ENCODE measurements at regions not wholly inside any gene's neighbourhood (a gene's known extent, or its start where the extent isn't known, plus 50 kb on each side); places are given as distances from the start of the nearest gene placed in this dataset.

DNA sequence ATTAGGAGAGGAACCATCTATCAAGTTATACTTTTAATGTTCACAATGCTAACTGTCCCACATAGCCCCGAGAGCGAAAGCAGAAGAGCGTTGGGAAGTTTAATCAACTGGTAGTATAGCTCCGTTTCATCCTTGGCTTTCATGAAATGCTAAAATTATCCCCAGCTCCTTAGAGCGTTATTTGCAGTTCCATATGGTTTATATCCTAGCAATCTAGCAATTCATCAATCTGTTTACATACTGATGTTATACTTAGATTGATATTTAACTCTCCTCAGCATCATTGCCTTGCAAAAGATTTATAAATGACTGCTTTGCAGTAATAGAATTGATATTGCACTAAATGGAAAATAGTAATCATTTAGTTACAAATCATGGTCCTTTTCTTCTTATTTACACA is 419.8 kb downstream of the COG6 start:
- DNase-seq (ENCODE audit: low read depth in 2 of 2) = no peak

DNA sequence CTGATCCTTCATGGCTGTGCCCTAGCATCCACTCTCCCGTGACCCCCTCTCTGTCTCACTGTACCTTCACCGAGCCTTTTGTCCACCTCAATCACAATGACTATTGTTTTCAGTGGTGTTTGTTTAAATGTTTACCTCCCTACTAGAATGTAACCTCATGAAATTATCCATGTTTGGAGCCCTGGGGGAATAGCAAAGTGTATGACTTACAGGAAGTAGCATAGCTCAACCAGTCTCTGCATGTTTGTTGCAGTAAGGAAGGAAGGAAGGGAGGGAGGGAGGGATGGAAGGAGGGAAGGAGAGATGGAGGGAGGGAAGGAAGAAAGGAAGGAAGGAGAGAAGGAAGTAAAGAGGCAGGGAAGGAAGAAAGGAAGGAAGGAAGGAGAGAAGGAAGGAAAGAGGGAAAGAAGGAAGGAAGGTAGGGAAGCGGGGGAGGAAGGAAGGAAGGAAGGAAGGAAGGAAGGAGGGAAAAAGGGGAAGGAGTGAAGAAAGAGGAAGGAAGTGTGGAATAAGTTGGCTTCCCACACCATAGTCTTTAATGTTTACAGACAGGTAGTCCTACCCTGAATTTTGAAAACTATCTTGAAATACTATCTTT is 421.4 kb downstream of the COG6 start:
- no peak for DNase-seq (ENCODE audit: low read depth in 2 of 2)

DNA sequence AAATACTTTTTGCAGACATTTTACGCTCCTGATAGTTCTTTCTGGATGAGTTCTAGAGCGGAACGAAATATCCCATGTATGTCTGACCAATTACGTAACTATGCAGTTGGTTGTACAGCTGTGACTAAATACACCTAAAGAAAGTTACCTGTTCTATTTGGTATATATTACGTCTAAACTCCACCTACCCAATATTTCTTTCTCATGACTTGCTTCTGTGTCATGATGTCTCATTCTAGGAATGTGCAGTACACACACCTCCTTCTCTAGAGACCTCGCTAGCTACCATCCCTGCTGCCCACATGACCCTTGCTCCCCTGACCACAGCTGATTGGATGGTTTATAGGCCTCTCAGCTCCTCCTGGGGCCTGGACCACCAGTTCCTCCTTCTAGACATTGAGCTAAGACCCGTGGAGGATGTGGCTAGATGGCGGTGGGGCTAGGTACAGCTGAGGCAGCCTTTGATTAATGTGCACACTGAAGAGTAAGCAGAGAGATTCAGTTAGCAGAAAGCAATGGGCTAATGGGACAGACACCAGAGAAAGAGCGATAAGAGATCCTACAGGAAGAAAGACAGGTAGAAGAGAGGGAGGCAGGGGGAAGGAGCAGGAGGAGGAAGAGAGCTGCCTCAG is 422.1 kb downstream of the COG6 start:
- DNase-seq (ENCODE audit: low read depth in 2 of 2) = no peak

DNA sequence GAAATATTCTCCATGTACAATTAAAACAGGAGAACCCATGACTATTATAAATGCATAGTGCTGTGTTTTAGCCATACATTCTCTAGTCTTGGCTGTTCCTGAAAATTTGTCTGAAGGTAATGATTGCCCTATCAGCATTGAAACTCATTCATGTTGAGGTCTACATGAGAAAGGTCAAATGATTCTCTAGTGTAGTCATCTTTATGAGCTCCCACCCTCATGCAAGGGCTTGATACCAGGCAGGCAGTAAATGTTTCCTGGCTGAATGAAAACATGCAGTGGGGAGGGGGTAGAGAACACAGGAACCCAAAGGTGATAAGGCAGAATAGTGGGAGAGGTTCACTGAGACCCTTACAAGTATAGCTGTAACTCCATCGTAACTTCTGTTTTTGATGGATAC is 424.3 kb downstream of the COG6 start:
- no peak for DNase-seq (ENCODE audit: low read depth in 2 of 2)

DNA sequence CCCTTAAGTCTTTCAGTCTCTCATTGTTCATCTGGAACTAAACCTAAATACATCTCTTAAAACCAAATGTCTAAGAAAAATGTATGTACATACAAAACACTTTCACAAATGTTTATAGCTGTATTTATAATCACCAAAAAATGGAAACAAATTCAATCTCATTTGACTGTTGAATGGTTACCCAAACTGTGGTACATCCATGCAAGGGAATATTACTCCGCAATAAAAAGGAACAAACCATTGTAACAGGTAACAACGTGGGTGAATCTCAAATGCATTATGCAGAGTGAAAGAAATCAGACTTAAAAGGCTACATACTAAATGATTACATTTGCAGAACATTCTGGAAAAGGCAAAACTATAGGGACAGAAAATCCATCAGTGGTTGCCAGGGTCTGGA is 425.2 kb downstream of the COG6 start:
- DNase-seq (ENCODE audit: low read depth in 2 of 2) = no peak

DNA sequence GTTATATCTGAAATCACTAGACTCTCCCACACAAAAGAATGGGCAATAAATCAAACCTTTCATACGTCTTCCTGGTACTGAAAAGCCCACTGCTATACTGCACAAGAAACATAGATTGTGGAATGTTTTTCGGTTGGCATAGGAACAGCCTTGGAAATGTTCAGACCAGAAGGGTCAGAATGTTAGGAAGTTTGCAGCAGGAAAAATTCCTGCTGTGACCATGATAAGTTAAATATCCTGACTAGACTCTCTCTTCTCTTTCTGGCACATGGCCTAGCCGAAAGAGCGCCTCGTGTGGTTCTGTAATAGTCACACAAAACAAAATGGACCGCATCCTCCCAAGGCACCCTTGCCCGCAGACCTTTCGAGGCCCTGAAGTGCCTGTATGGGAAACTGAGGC is 427.2 kb downstream of the COG6 start:
- DNase-seq (ENCODE audit: low read depth in 2 of 2) = no peak

DNA sequence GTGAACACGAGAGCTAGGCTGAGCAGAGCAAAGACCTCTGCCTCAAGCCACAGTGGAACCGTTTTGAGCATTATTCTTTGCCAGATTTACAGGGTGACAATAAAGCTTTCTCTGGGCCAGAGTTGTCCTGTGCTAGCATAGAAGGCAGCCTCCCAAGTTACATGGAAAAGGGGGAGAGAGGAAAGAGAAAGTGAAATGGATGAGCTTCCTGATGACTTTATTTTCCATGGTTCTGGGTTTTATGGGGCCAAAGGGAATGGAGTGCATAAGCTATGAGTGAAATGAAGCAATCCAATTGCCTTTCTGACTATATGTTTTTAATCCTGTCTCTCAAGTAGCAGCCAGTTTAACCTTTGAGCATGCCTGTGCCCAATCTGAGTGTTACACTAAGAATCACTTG is 428.4 kb downstream of the COG6 start:
- no peak for DNase-seq (ENCODE audit: low read depth in 2 of 2)

DNA sequence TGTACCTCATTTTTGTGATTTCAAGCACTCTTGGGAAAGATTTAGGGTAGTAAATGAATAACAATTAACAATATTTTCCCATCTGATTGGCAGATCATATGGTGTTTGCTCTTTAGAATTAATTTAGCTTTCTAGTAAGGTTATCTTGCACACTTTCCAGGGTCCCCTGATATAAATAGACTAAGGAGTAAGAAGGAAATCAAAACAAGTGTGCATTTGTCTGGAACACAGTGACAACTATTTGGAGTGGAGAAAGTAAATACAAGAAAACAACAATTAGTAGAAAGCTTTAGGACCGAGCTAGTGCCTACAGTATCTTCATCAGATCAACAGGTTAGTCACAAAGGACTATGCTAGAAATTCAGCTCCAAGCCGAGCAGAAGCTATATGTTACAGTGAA is 429.5 kb downstream of the COG6 start:
- no peak for DNase-seq (ENCODE audit: low read depth in 2 of 2)

DNA sequence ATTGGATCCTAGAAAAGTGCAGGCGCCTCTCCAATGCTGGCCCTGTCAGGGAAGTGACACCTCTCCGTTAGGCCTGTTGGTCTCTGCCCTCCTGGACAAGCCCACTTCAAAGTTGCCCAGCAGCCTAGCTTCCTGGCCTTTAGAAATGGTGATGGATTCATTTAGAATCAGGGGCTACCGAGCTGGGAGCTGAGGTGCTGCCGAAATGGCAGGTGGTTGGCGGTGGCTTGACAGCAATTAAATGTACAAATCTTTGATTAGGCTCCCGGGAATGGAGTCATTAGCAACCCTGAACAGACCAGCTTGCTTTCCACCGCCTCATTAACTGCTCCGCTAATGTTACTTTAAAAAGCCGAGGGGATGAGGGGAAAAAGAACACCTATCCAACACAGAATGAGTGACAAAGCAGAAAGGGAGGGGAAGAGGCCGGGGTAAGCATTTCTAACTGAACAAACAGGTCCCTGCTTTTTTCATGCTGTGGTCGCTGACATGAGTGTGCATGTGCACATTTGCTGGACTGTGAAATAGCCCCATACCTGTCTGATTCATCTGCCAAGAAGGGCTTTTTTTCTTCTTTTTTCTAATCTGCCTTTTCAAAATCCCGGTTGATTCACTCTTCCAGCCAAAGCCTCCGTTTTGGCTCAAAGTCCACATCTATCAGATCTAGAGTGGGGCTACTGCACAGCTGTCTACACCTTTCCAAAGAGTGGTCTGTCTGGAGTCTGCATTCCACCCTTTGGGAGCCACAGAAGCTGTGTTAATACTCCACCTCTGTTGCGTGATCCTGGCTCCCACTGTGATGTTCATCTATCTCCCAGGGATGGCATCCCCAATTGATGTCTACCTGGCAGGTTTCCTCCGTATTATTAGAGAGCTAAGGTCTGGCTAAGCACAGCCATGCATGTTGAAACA is 431.9 kb downstream of the COG6 start:
- DNase-seq (ENCODE audit: low read depth in 2 of 2) = no peak

DNA sequence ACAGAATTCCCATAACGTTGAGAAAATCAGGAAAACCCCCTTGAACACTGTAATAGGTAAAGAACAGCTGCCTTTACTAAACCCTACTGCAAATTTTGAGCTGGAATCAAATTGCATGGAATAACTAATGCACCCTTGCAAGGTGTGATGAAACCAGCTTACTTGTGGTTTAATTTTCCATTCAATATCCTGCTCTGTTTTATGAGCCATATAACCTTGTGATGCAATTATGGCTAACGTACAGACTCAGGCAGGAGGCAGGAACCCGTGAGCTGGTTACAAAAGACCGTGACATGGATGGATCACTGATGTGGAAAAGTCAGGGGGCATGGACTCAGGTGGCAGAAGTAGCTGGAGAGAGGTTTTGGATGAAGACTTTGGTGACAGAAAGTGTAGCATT is 438.6 kb downstream of the COG6 start:
- no peak for DNase-seq (ENCODE audit: low read depth in 2 of 2)

DNA sequence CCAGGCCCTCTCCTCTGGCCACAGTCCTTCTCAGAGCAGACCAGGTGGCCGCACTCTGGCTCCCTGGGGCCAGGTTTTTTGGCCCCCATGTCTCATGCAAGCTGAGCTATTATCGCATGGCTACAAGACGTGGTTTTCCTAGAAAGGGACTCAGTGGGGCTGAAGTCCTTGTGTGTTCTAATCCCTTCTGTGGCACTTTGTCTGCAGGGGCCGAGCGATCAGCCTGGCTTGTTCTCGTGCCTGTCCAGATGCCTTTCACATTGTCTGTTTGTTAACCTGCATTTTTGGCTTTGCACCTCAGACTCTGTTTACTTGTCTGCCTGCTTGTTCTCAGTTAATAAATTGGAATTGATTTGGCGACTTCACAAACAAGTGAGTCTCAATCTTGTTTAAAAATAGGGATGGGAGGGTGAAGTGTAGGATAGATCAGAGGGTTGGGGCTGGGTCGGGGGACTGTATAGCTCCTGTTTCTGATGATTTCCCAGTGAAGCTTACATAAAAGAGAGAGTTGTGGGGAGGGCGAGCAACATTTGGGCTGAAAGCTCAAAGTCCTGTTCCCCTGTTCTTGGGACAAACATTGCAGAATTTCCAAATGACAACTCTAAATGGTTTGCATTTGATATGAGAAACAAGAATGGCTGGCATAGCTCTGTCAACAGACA is 440.4 kb downstream of the COG6 start:
- no peak for DNase-seq (ENCODE audit: low read depth in 2 of 2)

DNA sequence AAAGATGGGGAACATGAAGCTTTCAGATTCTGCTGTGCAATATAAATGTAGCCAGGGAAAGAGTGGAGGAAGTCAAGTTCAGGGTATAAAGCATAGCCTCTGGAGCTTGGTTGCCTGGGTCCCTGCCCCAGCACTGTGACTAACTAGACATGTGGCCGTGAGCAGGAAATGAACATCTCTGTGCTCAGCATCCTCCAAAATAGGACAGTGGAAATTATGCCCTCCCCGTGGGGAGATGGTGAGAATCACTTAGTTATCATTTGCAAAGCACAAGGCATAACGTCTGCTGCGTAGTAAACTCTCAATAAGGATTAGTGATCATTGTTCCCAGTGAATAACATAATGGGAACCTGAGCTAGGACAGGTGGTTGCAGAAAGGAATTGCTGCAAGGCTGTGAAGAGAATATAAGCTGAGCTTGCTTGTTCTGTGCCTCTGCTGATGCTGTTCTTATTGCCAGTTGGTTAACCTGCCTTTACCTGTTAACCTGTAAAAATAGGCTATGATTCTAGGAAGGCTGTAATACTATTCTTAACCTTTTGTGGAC is 441.0 kb downstream of the COG6 start:
- no peak for DNase-seq (ENCODE audit: low read depth in 2 of 2)

DNA sequence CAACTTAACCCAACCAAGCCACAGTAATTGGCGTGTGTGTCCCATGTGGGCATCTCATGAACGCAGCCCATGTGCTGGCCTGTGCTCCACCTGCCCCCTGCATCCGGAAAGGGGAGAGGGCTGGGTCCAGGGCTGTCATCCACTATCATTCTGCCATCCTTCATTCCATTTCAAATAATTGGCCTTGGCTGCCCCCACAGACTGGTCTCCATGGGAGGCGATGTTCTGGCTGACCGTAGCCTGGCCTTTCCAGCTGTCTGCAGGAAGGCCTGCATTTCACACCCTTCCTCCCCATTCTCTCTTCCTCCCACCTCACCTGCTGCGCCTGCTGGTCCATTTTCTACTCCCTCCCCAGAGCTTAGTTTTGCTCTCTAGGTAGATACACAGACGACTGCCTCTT is 442.8 kb downstream of the COG6 start:
- no peak for DNase-seq (ENCODE audit: low read depth in 2 of 2)

DNA sequence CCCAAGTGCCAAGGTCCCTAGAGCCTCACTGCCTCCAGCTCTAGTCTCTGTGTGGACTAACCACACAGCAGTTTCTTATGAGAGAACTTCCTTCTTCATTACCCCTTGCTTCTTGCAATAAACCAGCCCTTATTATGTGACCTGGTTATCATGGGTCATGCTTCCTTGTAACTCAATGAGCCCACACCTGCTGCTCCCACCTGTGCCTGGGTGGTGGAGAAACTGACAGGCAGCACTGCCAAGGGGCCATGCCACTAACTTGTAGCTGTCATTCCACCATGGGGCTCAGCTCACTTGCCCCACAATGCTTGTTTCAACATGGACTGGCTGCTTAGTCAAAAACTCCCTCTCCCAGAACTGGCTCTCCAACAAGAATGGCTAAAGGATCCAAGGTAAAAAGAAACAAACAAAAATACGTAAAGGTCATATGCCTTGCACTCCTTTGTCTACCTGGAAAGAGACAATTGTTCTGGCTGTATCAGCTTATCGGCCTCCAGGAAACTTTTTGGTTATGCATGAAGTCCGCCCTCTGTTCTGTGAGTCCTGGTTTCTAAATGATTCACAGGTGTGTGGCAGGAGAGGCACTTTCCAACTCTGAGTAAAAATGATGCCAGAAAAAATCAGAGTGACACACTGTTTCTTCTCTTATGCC is 446.4 kb downstream of the COG6 start:
- DNase-seq (ENCODE audit: low read depth in 2 of 2) = no peak

DNA sequence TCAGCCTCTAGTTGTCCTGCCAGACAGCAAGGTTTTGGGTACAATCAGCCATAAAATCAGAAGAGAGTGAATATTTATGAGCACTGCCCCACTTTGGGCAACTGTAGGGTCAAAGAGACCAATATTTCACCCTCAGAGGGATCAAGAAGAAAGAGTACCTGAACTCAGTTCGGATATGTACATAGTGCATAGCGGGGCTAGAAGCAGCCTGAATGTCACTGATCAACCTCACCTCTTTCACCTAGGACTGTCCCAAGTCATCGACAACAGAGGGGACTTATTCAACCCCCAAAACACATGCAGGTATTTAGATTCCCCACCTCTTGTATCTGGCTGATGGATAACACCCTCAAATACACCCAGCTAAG is 446.9 kb downstream of the COG6 start:
- DNase-seq (ENCODE audit: low read depth in 2 of 2) = no peak

DNA sequence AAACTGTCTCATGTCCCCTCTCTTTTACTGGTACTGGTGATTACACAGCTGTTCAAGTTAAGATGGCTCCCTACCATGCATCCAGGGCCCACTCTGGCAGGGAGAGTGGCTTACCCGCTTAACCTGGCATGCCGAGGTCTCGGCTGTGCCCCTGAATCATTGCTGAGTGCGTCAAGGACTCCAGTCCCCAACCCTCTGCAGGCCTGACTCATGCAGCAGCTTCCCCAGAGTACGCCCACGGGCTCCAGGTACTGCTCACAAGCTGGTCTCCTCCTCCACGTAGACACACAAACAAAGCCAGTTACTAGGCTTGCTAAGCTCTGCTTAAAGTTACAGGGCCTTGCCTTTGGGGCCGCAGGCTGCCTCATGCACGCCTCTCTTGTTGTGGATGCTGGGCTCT is 447.4 kb downstream of the COG6 start:
- no peak for DNase-seq (ENCODE audit: low read depth in 2 of 2)

DNA sequence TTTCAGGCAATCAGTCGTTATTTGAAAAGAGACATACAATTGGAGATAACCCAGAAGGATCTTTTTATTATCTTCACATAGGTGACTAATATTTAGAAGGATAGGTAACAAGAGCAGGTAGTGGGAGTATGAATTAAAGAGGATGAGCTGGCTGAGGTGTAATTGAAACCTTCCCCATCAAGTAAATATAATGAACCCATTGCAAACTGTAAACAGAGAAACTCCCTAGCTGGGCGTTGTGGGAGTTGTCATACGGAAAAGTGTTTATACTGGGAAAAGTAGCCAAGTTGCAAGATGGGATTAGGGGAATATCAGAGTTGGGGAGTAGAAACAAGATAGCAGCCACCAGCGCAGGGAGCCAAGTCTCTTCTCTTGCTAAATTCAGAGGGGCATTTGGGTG is 448.4 kb downstream of the COG6 start:
- DNase-seq (ENCODE audit: low read depth in 2 of 2) = no peak

DNA sequence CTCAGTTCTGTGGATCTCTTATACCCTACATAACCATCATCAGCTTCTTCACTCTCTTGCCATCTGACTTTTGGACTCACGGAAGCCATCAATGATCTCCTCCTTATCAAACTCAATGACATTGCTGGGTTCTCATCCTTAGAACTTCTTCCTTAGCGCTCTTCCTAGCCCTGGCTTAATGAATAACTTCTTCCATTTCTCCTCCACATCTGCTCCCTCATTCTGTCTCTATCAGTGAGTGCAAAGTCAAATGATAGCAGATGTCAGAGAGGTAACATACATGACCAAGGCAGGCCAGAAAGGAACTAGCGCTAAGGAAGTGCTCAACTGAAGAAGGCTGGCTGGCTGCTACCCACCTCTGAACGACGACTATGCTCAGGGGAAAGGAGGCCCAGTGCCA is 449.8 kb downstream of the COG6 start:
- DNase-seq (ENCODE audit: low read depth in 2 of 2) = no peak

DNA sequence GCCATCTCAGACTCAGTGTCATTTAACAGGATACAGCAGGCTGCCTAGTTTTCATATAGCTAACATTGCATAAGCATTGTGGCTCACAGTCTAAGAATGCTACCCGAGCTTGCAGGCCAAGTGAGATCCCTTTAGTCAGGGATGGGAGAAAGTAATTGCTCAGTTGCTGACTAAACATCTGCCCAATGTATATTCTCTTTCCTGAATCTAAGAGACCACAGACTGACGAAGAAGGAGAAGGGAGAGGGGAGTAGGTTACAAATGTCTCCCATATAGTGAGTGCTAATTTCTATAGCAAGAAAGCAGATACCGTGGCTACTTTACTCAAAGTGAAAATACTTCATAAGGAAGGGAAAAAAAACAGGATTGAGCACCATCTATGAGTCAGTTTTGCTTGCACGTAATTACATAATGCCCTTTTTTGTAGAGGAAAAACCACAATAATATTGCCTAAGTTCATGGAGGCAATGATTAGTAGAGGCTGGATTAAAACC is 453.9 kb downstream of the COG6 start:
- DNase-seq (ENCODE audit: low read depth in 2 of 2) = peak; percentile 80 to 83

DNA sequence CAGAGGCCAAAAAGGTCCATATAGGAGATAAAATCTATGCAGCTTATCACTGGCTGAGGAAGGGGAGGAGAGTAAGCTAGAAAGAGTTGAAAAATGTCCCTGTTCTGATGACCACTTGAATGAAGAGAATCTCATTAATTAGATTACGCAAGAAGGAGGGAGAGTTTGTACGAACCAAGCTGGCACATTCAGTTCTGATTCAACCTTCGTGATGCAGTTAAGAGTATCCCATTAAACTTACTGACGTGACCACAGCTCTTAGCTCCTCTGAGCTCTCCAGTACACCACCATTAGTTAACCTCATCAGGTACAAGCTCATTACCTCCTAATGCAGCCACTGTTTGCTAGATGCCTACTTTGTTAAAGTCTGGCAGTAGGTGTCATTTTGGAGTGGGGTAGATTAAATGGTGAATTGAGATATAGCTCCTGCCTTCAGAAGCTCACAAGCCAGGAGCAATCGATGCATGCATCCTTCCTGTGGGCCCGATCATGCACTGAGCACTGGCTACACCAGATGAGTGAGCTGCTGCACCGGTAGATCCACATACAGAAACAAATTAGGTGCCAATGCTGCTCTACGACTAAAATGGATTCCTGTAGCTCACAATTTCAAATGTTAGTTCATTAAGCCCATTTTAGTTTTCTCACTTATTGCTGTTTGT is 458.3 kb downstream of the COG6 start:
- no peak for DNase-seq (ENCODE audit: low read depth in 2 of 2)

DNA sequence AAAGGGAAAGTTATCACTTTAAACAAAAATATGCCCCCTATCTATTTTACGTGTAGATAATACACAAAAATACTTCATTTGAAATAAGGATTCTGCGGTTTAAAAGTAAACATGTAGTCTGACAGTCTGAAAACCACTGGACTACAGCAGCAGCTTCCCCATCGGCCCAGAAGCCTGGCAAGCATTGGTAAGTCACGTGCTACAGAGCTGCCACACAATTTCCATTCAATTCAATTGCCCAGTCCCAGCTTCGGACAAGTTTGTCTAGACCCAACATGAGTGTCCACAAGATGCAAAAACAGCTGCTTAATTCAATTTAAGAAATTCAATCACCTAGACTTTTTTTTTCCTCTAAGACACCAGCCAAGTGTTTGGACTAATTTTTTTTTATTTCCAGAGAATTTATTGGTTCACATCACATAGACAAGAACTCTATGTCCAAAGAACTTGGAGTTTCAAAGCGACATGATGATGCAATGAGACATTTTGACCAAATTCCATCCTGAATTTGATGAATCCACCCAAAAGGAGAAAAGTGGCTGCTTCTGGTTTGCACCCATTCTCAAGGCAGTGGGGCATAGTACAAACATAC is 458.9 kb downstream of the COG6 start:
- DNase-seq (ENCODE audit: low read depth in 2 of 2) = no peak

Measured in fibroblast of skin of left biceps (primary cell).